ENCODE measurements at regions not wholly inside any gene's neighbourhood (a gene's known extent, or its start where the extent isn't known, plus 50 kb on each side); places are given as distances from the start of the nearest gene placed in this dataset.

GRCh38 chr3:25246913-25247312, 181.2 kb upstream of the RARB start:
- in situ Hi-C loops (cut with MboI; ENCODE audit: low pct_unique_long_range_greater_than_20kb, low sequenced_read_pairs, unreplicated experiment): no loop called here
- no peak for DNase-seq (ENCODE audit: low spot score)
- no peak for TF ChIP-seq CTCF (IDR thresholded peaks at IDR 0.05; ENCODE audit: extremely low read depth, insufficient read depth, missing control alignments)

GRCh38 chr3:25252291-25252690, 175.8 kb upstream of the RARB start:
- no peak for TF ChIP-seq CTCF (IDR thresholded peaks at IDR 0.05; ENCODE audit: extremely low read depth, insufficient read depth, missing control alignments)
- no peak for DNase-seq (ENCODE audit: low spot score)
- in situ Hi-C loops (cut with MboI; ENCODE audit: low pct_unique_long_range_greater_than_20kb, low sequenced_read_pairs, unreplicated experiment): no loop called here

- in situ Hi-C loops (cut with MboI; ENCODE audit: low pct_unique_long_range_greater_than_20kb, low sequenced_read_pairs, unreplicated experiment): no loop called here
- TF ChIP-seq CTCF (IDR thresholded peaks at IDR 0.05; ENCODE audit: extremely low read depth, insufficient read depth, missing control alignments): no peak
- DNase-seq (ENCODE audit: low spot score): no peak
Observed at GRCh38 chr3:25257026-25257425, 171.0 kb upstream of the RARB start.

GRCh38 chr3:25259871-25260270, 168.2 kb upstream of the RARB start:
- DNase-seq (ENCODE audit: low spot score): no peak
- in situ Hi-C loops (cut with MboI; ENCODE audit: low pct_unique_long_range_greater_than_20kb, low sequenced_read_pairs, unreplicated experiment): no loop called here
- TF ChIP-seq CTCF (IDR thresholded peaks at IDR 0.05; ENCODE audit: extremely low read depth, insufficient read depth, missing control alignments): no peak

- no peak for DNase-seq (ENCODE audit: low spot score)
- in situ Hi-C loops (cut with MboI; ENCODE audit: low pct_unique_long_range_greater_than_20kb, low sequenced_read_pairs, unreplicated experiment): no loop called here
- no peak for TF ChIP-seq CTCF (IDR thresholded peaks at IDR 0.05; ENCODE audit: extremely low read depth, insufficient read depth, missing control alignments)
Observed at GRCh38 chr3:25262322-25262721, 165.7 kb upstream of the RARB start.

- in situ Hi-C loops (cut with MboI; ENCODE audit: low pct_unique_long_range_greater_than_20kb, low sequenced_read_pairs, unreplicated experiment): no loop called here
- TF ChIP-seq CTCF (IDR thresholded peaks at IDR 0.05; ENCODE audit: extremely low read depth, insufficient read depth, missing control alignments): no peak
Observed at GRCh38 chr3:25265284-25265683, 162.8 kb upstream of the RARB start.

GRCh38 chr3:25266677-25267076, 161.4 kb upstream of the RARB start:
- no peak for TF ChIP-seq CTCF (IDR thresholded peaks at IDR 0.05; ENCODE audit: extremely low read depth, insufficient read depth, missing control alignments)
- in situ Hi-C loops (cut with MboI; ENCODE audit: low pct_unique_long_range_greater_than_20kb, low sequenced_read_pairs, unreplicated experiment): no loop called here
- no peak for DNase-seq (ENCODE audit: low spot score)

More at GRCh38 chr3:25265284-25265683, 162.8 kb upstream of the RARB start:
- DNase-seq (ENCODE audit: low spot score): no peak

Data from GM13977 (cell line).